HepG2 (cell line): ENCODE measurements at regions not wholly inside any gene's neighbourhood (a gene's known extent, or its start where the extent isn't known, plus 50 kb on each side); places are given as distances from the start of the nearest gene placed in this dataset.

Source experiments
- CTCF ChIP-seq: sonication (generic); formaldehyde crosslinking; IDR thresholded peaks from 2 replicates; pipeline ENCODE4 v1.5.0; 2020; ENCODE audit warnings: mild to moderate bottlenecking, missing genetic modification reagents, moderate library complexity
- EZH2 ChIP-seq: conservative IDR thresholded peaks from 2 replicates; pipeline ENCODE4 v1.6.1; 2012; ENCODE audit warnings: mild to moderate bottlenecking, low read depth, low read length, moderate library complexity
- FOSL2 ChIP-seq: sonication (generic); formaldehyde crosslinking; IDR thresholded peaks from 2 replicates; pipeline ENCODE4 v1.4.0; 2020; ENCODE audit warnings: missing genetic modification reagents
- HOMEZ ChIP-seq: IDR thresholded peaks from 2 replicates; pipeline ENCODE4 v1.6.1; 2016; ENCODE audit warnings: low read depth
- ISX ChIP-seq: sonication (generic); formaldehyde crosslinking; conservative IDR thresholded peaks from 2 replicates; pipeline ENCODE4 v1.5.0; 2020; ENCODE audit warnings: missing genetic modification reagents
- MAFK ChIP-seq, 2 experiments: IDR thresholded peaks in 1 of 2; conservative IDR thresholded peaks in 1 of 2; 2 replicates each; pipeline ENCODE4 v1.6.1; 2011; ENCODE audit warnings: improper control_type of control experiment in 2 of 2, low read length in 2 of 2
- MAX ChIP-seq: IDR thresholded peaks from 2 replicates; pipeline ENCODE4 v1.6.1; 2012; ENCODE audit warnings: inconsistent platforms
- RAD21 ChIP-seq: fragments of 450-650 bp; formaldehyde crosslinking; IDR thresholded peaks from 2 replicates; pipeline ENCODE4 v1.5.0; 2020; ENCODE audit warnings: mild to moderate bottlenecking
- ZFY ChIP-seq: sonication (generic); formaldehyde crosslinking; IDR thresholded peaks from 2 replicates; pipeline ENCODE4 v1.4.0; 2020; ENCODE audit warnings: missing genetic modification reagents
- ZNF143 ChIP-seq: sonication (generic); formaldehyde crosslinking; IDR thresholded peaks from 2 replicates; pipeline ENCODE4 v1.4.0; 2020; ENCODE audit warnings: missing genetic modification reagents
- ZNF256 ChIP-seq: sonication (generic); formaldehyde crosslinking; conservative IDR thresholded peaks from 2 replicates; pipeline ENCODE4 v1.4.0; 2020; ENCODE audit warnings: missing genetic modification reagents

DNA sequence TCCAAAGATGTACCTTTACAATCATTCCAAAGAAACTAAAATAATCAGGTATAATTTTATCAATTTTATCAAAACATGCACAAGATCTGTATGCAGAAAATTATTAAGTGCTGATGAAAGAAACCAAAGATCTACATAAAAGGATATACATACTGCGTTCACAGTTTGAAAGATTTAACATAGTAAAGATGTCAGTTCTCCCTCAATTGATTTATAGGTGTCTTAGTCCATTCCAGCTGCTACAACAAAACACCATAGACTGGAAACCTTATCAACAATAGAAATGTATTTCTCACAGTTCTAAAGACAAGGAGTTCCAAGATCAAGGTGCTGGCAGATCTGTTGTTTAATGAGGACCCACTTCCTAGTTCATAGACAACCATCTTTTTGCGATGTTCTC is 189.0 kb upstream of the CCDC54 start:
- no peak for TF ChIP-seq CTCF (CRISPR knock-in tag)
- TF ChIP-seq ZNF143 (CRISPR knock-in tag) = no peak
- no peak for TF ChIP-seq HOMEZ (CRISPR knock-in tag)
- TF ChIP-seq ZFY = no peak
- no peak for TF ChIP-seq EZH2
- TF ChIP-seq RAD21 (CRISPR knock-in tag) = no peak
- no peak for TF ChIP-seq ZNF256 (CRISPR knock-in tag)
- TF ChIP-seq MAX = no peak
- no peak for TF ChIP-seq ISX (CRISPR knock-in tag)
- no peak for TF ChIP-seq MAFK (conservative IDR thresholded peaks at IDR 0.05 in 1 of 2, IDR thresholded peaks at IDR 0.05 in 1 of 2; ENCODE audit: low read length in 2 of 2)
- TF ChIP-seq FOSL2 (CRISPR knock-in tag) = no peak
